Endodermal cell (in vitro differentiated cells): ENCODE measurements at regions not wholly inside any gene's neighbourhood (a gene's known extent, or its start where the extent isn't known, plus 50 kb on each side); places are given as distances from the start of the nearest gene placed in this dataset.

Source experiments
- DNase-seq: peaks from one replicate; pipeline ENCODE4 v3.0.0-alpha.2; 2017
- H3K27ac ChIP-seq: 2 replicates; pipeline ENCODE4 v1.5.1; 2013; ENCODE audit warnings: mild to moderate bottlenecking, low read depth, low read length, moderate library complexity
- H3K27me3 ChIP-seq: 2 replicates; pipeline ENCODE4 v1.6.1; 2013; ENCODE audit warnings: mild to moderate bottlenecking, low read length, moderate library complexity; ENCODE audit not compliant: insufficient read depth, control insufficient read depth, poor library complexity, severe bottlenecking
- H3K36me3 ChIP-seq: 2 replicates; pipeline ENCODE4 v1.7.0; 2013; ENCODE audit warnings: mild to moderate bottlenecking, low read length, moderate library complexity; ENCODE audit not compliant: control insufficient read depth, insufficient read depth
- H3K4me1 ChIP-seq: one replicate; pipeline ENCODE4 v1.7.0; 2013; ENCODE audit warnings: low read length; ENCODE audit not compliant: control insufficient read depth, insufficient read depth
- H3K4me3 ChIP-seq: 2 replicates; pipeline ENCODE4 v1.5.1; 2013; ENCODE audit warnings: mild to moderate bottlenecking, low read length, moderate library complexity
- H3K9ac ChIP-seq: 2 replicates; pipeline ENCODE4 v1.6.1; 2013; ENCODE audit warnings: mild to moderate bottlenecking, low read length, moderate library complexity; ENCODE audit not compliant: poor library complexity, severe bottlenecking; ENCODE audit errors: extremely low read depth
- H3K9me3 ChIP-seq: 2 replicates; pipeline ENCODE4 v1.6.1; 2013; ENCODE audit warnings: mild to moderate bottlenecking, low read length, moderate library complexity; ENCODE audit not compliant: control insufficient read depth
- H3K27ac Mint-ChIP-seq: 2 replicates; pipeline ENCODE4 v1.8.0; 2020; ENCODE audit warnings: mixed read lengths
- H3K27me3 Mint-ChIP-seq: 2 replicates; pipeline ENCODE4 v1.8.0; 2021; ENCODE audit warnings: mild to moderate bottlenecking, mixed read lengths; ENCODE audit not compliant: insufficient read depth
- H3K36me3 Mint-ChIP-seq: 2 replicates; pipeline ENCODE4 v1.8.0; 2020; ENCODE audit warnings: low read depth, mixed read lengths
- H3K4me1 Mint-ChIP-seq: 2 replicates; pipeline ENCODE4 v1.8.0; 2020; ENCODE audit warnings: mixed read lengths
- H3K4me3 Mint-ChIP-seq: 2 replicates; pipeline ENCODE4 v1.8.0; 2020; ENCODE audit warnings: mild to moderate bottlenecking, moderate library complexity, mixed read lengths
- H3K9me3 Mint-ChIP-seq: 2 replicates; pipeline ENCODE4 v1.8.0; 2020; ENCODE audit warnings: mild to moderate bottlenecking, mixed read lengths
- WGBS, 2 experiments: methylation state at CpG; one replicate each; pipeline versions ENCODE4 v1.1.5 to v1.1.7; 2013; ENCODE audit warnings: missing lambda C conversion rate in 2 of 2, mixed read lengths in 1 of 2; ENCODE audit not compliant: insufficient coverage in 1 of 2, insufficient read length in 1 of 2; 5-methylcytosine and 5-hydroxymethylcytosine counted together
- TF ChIP-seq, protein P1 (sequence below): fragments of 200-600 bp; sonication (generic); conservative IDR thresholded peaks from 2 replicates; pipeline ENCODE4 v1.5.0; 2021; ENCODE audit warnings: antibody characterized with exemption, mild to moderate bottlenecking

DNA sequence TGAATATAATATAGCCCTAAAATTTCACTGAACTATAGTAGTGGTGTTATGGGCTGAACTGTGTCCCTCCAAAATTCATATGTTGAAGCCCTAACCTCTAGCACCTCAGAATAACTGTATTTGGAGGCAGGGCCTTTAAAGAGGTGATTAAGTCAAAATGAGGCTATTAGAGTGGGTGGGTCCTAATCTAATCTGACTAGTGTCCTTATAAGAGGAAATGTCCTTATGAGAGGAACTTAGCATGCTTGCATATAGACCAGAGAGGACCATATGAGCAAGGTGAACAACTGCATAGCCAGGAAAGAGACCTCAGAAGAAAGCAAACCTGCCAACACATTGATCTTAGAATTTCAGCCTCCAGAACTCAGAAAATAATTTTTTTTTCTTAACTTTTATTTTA is 238.4 kb downstream of the ZEB2 start:
- Histone ChIP-seq H3K9me3 (no peaks in the 10 kb centered on the region), H3K27ac (no peak overlapping the region), H3K4me1 (no peaks in the 10 kb centered on the region), H3K9ac (no peak overlapping the region), H3K27me3 (no peaks in the 10 kb centered on the region), H3K4me3 (no peak overlapping the region), H3K36me3 (no peaks in the 10 kb centered on the region)
- no peak for DNase-seq
- Mint-ChIP-seq H3K27ac (no peak overlapping the region), H3K36me3 (no peaks in the 10 kb centered on the region), H3K4me1 (peaks cover 33% of the 10 kb centered on the region), H3K27me3 (no peaks in the 10 kb centered on the region), H3K9me3 (no peaks in the 10 kb centered on the region), H3K4me3 (no peak overlapping the region)
- TF ChIP-seq, protein P1, sequence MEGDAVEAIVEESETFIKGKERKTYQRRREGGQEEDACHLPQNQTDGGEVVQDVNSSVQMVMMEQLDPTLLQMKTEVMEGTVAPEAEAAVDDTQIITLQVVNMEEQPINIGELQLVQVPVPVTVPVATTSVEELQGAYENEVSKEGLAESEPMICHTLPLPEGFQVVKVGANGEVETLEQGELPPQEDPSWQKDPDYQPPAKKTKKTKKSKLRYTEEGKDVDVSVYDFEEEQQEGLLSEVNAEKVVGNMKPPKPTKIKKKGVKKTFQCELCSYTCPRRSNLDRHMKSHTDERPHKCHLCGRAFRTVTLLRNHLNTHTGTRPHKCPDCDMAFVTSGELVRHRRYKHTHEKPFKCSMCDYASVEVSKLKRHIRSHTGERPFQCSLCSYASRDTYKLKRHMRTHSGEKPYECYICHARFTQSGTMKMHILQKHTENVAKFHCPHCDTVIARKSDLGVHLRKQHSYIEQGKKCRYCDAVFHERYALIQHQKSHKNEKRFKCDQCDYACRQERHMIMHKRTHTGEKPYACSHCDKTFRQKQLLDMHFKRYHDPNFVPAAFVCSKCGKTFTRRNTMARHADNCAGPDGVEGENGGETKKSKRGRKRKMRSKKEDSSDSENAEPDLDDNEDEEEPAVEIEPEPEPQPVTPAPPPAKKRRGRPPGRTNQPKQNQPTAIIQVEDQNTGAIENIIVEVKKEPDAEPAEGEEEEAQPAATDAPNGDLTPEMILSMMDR, result no peak

DNA sequence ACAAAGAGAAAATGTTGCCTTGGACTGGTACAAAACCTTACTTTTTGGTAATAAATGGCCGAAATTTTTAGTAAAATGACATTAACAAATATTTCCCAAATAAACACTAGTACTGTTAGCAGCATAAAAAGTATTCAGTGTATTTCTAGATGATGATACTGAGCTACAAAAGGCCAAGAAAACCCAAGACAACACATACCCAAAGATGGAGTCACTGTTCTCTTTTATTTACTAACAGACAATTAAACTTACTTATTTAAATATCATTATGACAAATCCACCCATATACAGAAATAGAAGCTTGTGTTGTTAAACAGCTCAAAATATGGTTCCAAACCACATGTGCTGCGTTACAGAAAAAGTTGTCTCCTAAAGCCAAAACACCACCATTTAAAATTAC is 239.9 kb downstream of the ZEB2 start:
- Mint-ChIP-seq H3K9me3 (no peaks in the 10 kb centered on the region), H3K4me1 (peaks cover 33% of the 10 kb centered on the region), H3K36me3 (no peaks in the 10 kb centered on the region), H3K27ac (no peak overlapping the region), H3K4me3 (no peak overlapping the region), H3K27me3 (no peaks in the 10 kb centered on the region)
- Histone ChIP-seq H3K27ac (no peak overlapping the region), H3K9me3 (no peaks in the 10 kb centered on the region), H3K36me3 (no peaks in the 10 kb centered on the region), H3K9ac (no peak overlapping the region), H3K4me3 (no peak overlapping the region), H3K4me1 (no peaks in the 10 kb centered on the region), H3K27me3 (no peaks in the 10 kb centered on the region)
- no peak for DNase-seq
- TF ChIP-seq, protein P1, result no peak
- 86% methylated on average over 2 of the region's 2 CpGs; no CpG with 5 or more reads in 1 of the 2 experiments for WGBS, 2 experiments

DNA sequence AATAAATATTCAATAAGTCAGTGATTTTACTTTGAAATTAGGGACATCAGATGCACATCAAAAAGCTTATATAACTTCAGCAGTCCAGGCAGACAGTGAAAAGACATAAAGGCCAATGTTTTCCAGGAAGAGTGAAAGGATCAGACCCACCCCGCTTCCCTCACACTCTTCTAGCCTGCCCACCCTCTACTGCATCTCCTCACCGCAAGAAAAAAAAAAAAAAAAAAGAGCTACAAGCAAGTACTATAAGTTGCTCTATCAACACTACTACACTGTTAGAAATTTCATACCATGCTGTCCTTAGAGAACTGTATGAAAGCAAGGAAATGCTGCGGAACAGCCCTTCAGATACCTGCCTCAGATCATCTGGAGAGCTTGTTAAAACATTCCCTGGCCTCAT is 240.8 kb downstream of the ZEB2 start:
- H3K27ac ChIP-seq, result no peak overlapping the region
- no peaks in the 10 kb centered on the region for H3K27me3 Mint-ChIP-seq
- no peak overlapping the region for H3K4me3 ChIP-seq
- H3K9me3 ChIP-seq, result no peaks in the 10 kb centered on the region
- H3K9me3 Mint-ChIP-seq, result no peaks in the 10 kb centered on the region
- H3K4me3 Mint-ChIP-seq, result no peak overlapping the region
- H3K27me3 ChIP-seq, result no peaks in the 10 kb centered on the region
- H3K4me1 Mint-ChIP-seq, result peaks cover 33% of the 10 kb centered on the region
- H3K4me1 ChIP-seq, result peaks cover 6% of the 10 kb centered on the region
- H3K27ac Mint-ChIP-seq, result no peak overlapping the region
- no peaks in the 10 kb centered on the region for H3K36me3 Mint-ChIP-seq
- no peaks in the 10 kb centered on the region for H3K36me3 ChIP-seq
- no peak overlapping the region for H3K9ac ChIP-seq
- WGBS, 2 experiments, result 92 to 97% methylated on average over 1 to 3 of the region's 3 CpGs
- TF ChIP-seq, protein P1, result no peak
- DNase-seq, result no peak
